ENCODE measurements at regions not wholly inside any gene's neighbourhood (a gene's known extent, or its start where the extent isn't known, plus 50 kb on each side); places are given as distances from the start of the nearest gene placed in this dataset.

DNA sequence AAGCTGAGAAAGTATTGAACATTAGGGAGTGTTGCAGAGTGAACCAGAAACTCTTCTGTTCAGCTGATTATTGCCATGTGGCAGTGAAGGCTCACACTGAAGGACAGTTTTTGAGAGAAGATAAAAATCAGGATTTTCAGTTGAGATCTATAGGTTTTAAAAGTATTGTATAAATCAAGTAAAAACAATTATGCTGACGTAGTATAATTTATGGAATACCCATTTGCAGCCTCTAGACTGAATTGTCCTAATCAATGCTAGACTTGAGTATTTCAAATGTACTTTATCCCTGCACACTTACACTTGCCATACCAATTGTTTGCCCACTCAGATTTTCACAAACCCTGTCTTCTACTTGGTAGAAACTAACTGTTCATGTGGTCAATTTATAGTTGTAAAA, 245.8 kb downstream of the FRK start:
- ChIA-PET RAD21 (ENCODE audit: unreplicated experiment) (no interaction called here), POLR2A (no interaction called here), SMC1A (ENCODE audit: uncharacterized antibody, unreplicated experiment) (interaction anchor here (0.7 kb wide), 1 partner anchor 485 kb away, joined by 3 read pairs; no protein-coding TSS in a partner anchor), CTCF (interaction anchor here (0.5 kb wide), 1 partner anchor 133 kb away, joined by 3 read pairs; no protein-coding TSS in a partner anchor)
- DNase-seq (ENCODE audit: low read depth, low spot score) = no peak
- Histone ChIP-seq H2AFZ (ENCODE audit: control insufficient read depth, low read depth, low read length) (no peak overlapping the region), H3K36me3 (ENCODE audit: control insufficient read depth in 2 of 2, insufficient read depth in 2 of 2, low read length in 1 of 2) (no peaks in the 10 kb centered on the region), H3K27me3 (replicated peaks in 1 of 2; ENCODE audit: control insufficient read depth in 2 of 2, insufficient read depth in 2 of 2, low read length in 1 of 2) (no peaks in the 10 kb centered on the region), H3K4me1 (ENCODE audit: control insufficient read depth, insufficient read depth, low read length) (no peaks in the 10 kb centered on the region), H3K79me2 (ENCODE audit: control insufficient read depth, insufficient read depth, low read length) (no peaks in the 10 kb centered on the region), H3K27ac (ENCODE audit: control insufficient read depth, insufficient read depth) (no peak overlapping the region), H3K9me3 (replicated peaks; ENCODE audit: control insufficient read depth, insufficient read depth, low read length) (no peaks in the 10 kb centered on the region), H3K9ac (ENCODE audit: control insufficient read depth, insufficient read depth, low read length) (no peak overlapping the region), H4K20me1 (ENCODE audit: control insufficient read depth, insufficient read depth) (no peaks in the 10 kb centered on the region), H3K4me3 (no peak overlapping the region), H3K4me2 (ENCODE audit: control insufficient read depth, insufficient read depth) (no peak overlapping the region)
- no TSS peak for BruUV-seq (replicated peaks)
- FAIRE-seq = no peak
- whole genome bisulfite sequencing (ENCODE audit: insufficient coverage, insufficient replicate concordance, low lambda C conversion rate, missing lambda C conversion rate) = 0% methylated on average over 1 of the region's 1 CpG
- no peak for ATAC-seq
- TF ChIP-seq, protein P1, sequence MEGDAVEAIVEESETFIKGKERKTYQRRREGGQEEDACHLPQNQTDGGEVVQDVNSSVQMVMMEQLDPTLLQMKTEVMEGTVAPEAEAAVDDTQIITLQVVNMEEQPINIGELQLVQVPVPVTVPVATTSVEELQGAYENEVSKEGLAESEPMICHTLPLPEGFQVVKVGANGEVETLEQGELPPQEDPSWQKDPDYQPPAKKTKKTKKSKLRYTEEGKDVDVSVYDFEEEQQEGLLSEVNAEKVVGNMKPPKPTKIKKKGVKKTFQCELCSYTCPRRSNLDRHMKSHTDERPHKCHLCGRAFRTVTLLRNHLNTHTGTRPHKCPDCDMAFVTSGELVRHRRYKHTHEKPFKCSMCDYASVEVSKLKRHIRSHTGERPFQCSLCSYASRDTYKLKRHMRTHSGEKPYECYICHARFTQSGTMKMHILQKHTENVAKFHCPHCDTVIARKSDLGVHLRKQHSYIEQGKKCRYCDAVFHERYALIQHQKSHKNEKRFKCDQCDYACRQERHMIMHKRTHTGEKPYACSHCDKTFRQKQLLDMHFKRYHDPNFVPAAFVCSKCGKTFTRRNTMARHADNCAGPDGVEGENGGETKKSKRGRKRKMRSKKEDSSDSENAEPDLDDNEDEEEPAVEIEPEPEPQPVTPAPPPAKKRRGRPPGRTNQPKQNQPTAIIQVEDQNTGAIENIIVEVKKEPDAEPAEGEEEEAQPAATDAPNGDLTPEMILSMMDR (IDR thresholded peaks at IDR 0.05 in 2 of 3, conservative IDR thresholded peaks at IDR 0.05 in 1 of 3; ENCODE audit: control insufficient read depth in 2 of 3, extremely low read depth in 1 of 3, insufficient read depth in 1 of 3, low read depth in 3 of 3, low read length in 3 of 3) = no peak
- no peak for TF ChIP-seq CHD2 (IDR thresholded peaks at IDR 0.05; ENCODE audit: borderline replicate concordance, low read depth, low read length)
- intact Hi-C loops (cut with micrococcal nuclease; ENCODE audit: unreplicated experiment) = no loop called here
- in situ Hi-C loops (cut with MboI) = no loop called here

DNA sequence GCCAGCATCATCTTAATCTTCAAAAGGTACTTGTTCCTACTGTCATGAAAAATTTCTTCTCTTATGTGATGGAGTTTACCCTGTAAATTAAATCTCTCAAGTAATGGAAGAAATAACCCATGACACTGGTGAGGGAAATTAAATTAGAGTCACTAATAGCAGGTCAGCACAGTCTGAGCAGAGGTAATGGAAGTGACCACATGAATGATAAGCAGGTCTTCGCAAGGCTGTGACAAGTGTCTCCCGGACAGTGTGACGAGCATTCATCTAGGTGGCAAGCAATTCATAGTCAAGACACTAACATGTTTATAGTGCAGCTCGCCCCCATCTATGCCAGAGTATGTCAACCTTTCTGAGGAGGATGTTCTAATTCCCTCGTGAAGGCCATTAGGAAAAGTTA, 249.2 kb downstream of the FRK start:
- H3K79me2 ChIP-seq (ENCODE audit: control insufficient read depth, insufficient read depth, low read length) = no peaks in the 10 kb centered on the region
- no peaks in the 10 kb centered on the region for H3K36me3 ChIP-seq (ENCODE audit: control insufficient read depth in 2 of 2, insufficient read depth in 2 of 2, low read length in 1 of 2)
- no peak overlapping the region for H3K4me3 ChIP-seq
- ChIA-PET CTCF (interaction anchor here (0.6 kb wide), 1 partner anchor 275 kb away, joined by 3 read pairs; no protein-coding TSS in a partner anchor), RAD21 (ENCODE audit: unreplicated experiment) (interaction anchor here (0.6 kb wide), 1 partner anchor 16 kb away, joined by 4 read pairs; no protein-coding TSS in a partner anchor), SMC1A (ENCODE audit: uncharacterized antibody, unreplicated experiment) (interaction anchor here (0.9 to 1.6 kb wide), 2 partner anchors 8 to 13 kb away, joined by 3 to 4 read pairs; no protein-coding TSS in a partner anchor), POLR2A (interaction anchor here (0.6 kb wide), 1 partner anchor 450 kb away, joined by 3 read pairs; no protein-coding TSS in a partner anchor)
- H2AFZ ChIP-seq (ENCODE audit: control insufficient read depth, low read depth, low read length) = no peak overlapping the region
- H3K4me1 ChIP-seq (ENCODE audit: control insufficient read depth, insufficient read depth, low read length) = no peaks in the 10 kb centered on the region
- in situ Hi-C loops (cut with MboI) = no loop called here
- ATAC-seq = no peak
- BruUV-seq (replicated peaks) = no TSS peak
- FAIRE-seq = no peak
- no peak for DNase-seq (ENCODE audit: low read depth, low spot score)
- no peaks in the 10 kb centered on the region for H4K20me1 ChIP-seq (ENCODE audit: control insufficient read depth, insufficient read depth)
- no peak overlapping the region for H3K9ac ChIP-seq (ENCODE audit: control insufficient read depth, insufficient read depth, low read length)
- H3K4me2 ChIP-seq (ENCODE audit: control insufficient read depth, insufficient read depth) = no peak overlapping the region
- 38% methylated on average over 5 of the region's 5 CpGs for WGBS (ENCODE audit: insufficient coverage, insufficient replicate concordance, low lambda C conversion rate, missing lambda C conversion rate)
- no peak overlapping the region for H3K27ac ChIP-seq (ENCODE audit: control insufficient read depth, insufficient read depth)
- no peaks in the 10 kb centered on the region for H3K9me3 ChIP-seq (replicated peaks; ENCODE audit: control insufficient read depth, insufficient read depth, low read length)
- H3K27me3 ChIP-seq (replicated peaks in 1 of 2; ENCODE audit: control insufficient read depth in 2 of 2, insufficient read depth in 2 of 2, low read length in 1 of 2) = no peaks in the 10 kb centered on the region
- intact Hi-C loops (cut with micrococcal nuclease; ENCODE audit: unreplicated experiment) = no loop called here
- TF ChIP-seq POLR2AphosphoS2 (IDR thresholded peaks at IDR 0.05; ENCODE audit: low read depth, low read length) (no peak), ZZZ3 (IDR thresholded peaks at IDR 0.05; ENCODE audit: control insufficient read depth, insufficient read length, low read depth) (no peak), YBX1 (IDR thresholded peaks at IDR 0.05) (no peak), SPI1 (IDR thresholded peaks at IDR 0.05; ENCODE audit: borderline replicate concordance, insufficient read depth, low read depth, low read length) (no peak), MXI1 (IDR thresholded peaks at IDR 0.05; ENCODE audit: low read depth, low read length) (no peak), RUNX3 (IDR thresholded peaks at IDR 0.05; ENCODE audit: low read length) (no peak), SUPT20H (IDR thresholded peaks at IDR 0.05; ENCODE audit: borderline replicate concordance, control insufficient read depth, low read depth, low read length) (no peak)
- TF ChIP-seq, protein P2, sequence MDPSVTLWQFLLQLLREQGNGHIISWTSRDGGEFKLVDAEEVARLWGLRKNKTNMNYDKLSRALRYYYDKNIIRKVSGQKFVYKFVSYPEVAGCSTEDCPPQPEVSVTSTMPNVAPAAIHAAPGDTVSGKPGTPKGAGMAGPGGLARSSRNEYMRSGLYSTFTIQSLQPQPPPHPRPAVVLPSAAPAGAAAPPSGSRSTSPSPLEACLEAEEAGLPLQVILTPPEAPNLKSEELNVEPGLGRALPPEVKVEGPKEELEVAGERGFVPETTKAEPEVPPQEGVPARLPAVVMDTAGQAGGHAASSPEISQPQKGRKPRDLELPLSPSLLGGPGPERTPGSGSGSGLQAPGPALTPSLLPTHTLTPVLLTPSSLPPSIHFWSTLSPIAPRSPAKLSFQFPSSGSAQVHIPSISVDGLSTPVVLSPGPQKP (IDR thresholded peaks at IDR 0.05; ENCODE audit: low read depth, low read length) = no peak
- TF ChIP-seq, protein P3, sequence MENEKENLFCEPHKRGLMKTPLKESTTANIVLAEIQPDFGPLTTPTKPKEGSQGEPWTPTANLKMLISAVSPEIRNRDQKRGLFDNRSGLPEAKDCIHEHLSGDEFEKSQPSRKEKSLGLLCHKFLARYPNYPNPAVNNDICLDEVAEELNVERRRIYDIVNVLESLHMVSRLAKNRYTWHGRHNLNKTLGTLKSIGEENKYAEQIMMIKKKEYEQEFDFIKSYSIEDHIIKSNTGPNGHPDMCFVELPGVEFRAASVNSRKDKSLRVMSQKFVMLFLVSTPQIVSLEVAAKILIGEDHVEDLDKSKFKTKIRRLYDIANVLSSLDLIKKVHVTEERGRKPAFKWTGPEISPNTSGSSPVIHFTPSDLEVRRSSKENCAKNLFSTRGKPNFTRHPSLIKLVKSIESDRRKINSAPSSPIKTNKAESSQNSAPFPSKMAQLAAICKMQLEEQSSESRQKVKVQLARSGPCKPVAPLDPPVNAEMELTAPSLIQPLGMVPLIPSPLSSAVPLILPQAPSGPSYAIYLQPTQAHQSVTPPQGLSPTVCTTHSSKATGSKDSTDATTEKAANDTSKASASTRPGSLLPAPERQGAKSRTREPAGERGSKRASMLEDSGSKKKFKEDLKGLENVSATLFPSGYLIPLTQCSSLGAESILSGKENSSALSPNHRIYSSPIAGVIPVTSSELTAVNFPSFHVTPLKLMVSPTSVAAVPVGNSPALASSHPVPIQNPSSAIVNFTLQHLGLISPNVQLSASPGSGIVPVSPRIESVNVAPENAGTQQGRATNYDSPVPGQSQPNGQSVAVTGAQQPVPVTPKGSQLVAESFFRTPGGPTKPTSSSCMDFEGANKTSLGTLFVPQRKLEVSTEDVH (IDR thresholded peaks at IDR 0.05; ENCODE audit: low read depth, partially characterized antibody) = no peak
